K562 (cell line): ENCODE measurements at regions not wholly inside any gene's neighbourhood (a gene's known extent, or its start where the extent isn't known, plus 50 kb on each side); places are given as distances from the start of the nearest gene placed in this dataset.

Source experiments
- ATAC-seq: fragments of 200-7000 bp; cut with Tn5 transposase; 3 replicates; pipeline ENCODE4 v1.9.1; 2020; ENCODE audit warnings: moderate library complexity
- BruUV-seq: library from RNA; stranded (reverse); fragments of 400-500 nt; replicated peaks from 2 replicates; lab custom pipeline; 2021; lab: Mats Ljungman, UMichigan
- CTCF ChIA-PET: fragments of 300-600 bp; formaldehyde crosslinking; extraction: SDS; loops from one replicate; lab custom pipeline; 2021; ENCODE audit warnings: low intra/inter-chr PET ratio; lab: Yijun Ruan, JAX
- POLR2A ChIA-PET: fragments of 300-600, 350-650 bp; sonication (Branson Sonifier 250); formaldehyde crosslinking; extraction: SDS; loops from one replicate; lab custom pipeline; 2021; ENCODE audit warnings: antibody characterized with exemption, inconsistent platforms; lab: Yijun Ruan, JAX
- DNase-seq, 4 experiments: peaks; one replicate each; pipeline versions ENCODE4 v3.0.0 to v3.0.0-alpha.2; 2011 to 2018; ENCODE audit warnings: low spot score in 3 of 4, mixed read lengths in 3 of 4; ENCODE audit errors: extremely low read depth in 1 of 4
- FAIRE-seq: peaks from 2 replicates; lab custom pipeline; 2011; peaks lifted over from hg19 to GRCh38; lab: Jason Lieb, UNC
- H2AFZ ChIP-seq: 2 replicates; pipeline ENCODE4 v1.6.0; 2011; ENCODE audit warnings: low read depth, low read length, control low read depth, inconsistent platforms
- H3K27ac ChIP-seq: fragments of 200-600 bp; 3 replicates; pipeline ENCODE4 v1.8.0; 2011; ENCODE audit warnings: low read depth, mild to moderate bottlenecking, control low read depth, inconsistent platforms, low read length, moderate library complexity, mixed read lengths; ENCODE audit errors: extremely low read depth
- H3K27me3 ChIP-seq, 2 experiments: fragments of 300-600 bp in 1 of 2; 2 replicates in 1 of 2; 3 replicates in 1 of 2; pipeline versions ENCODE4 v1.6.0 to v1.8.0; 2011; ENCODE audit warnings: inconsistent platforms in 2 of 2, low read length in 2 of 2, mild to moderate bottlenecking in 1 of 2, mixed read lengths in 1 of 2, moderate library complexity in 1 of 2; ENCODE audit not compliant: control insufficient read depth in 2 of 2, insufficient read depth in 2 of 2
- H3K36me3 ChIP-seq: fragments of 300-600 bp; 3 replicates; pipeline ENCODE4 v1.8.0; 2011; ENCODE audit warnings: mild to moderate bottlenecking, low read length, inconsistent platforms; ENCODE audit not compliant: control insufficient read depth, insufficient read depth
- H3K4me1 ChIP-seq, 2 experiments: fragments of 200-600 bp in 1 of 2; replicated peaks in 1 of 2; 2 replicates in 1 of 2; 3 replicates in 1 of 2; pipeline versions ENCODE4 v1.5.1 to v1.8.0; 2011; ENCODE audit warnings: inconsistent platforms in 2 of 2, low read length in 2 of 2, mild to moderate bottlenecking in 1 of 2, mixed read lengths in 1 of 2, moderate library complexity in 1 of 2; ENCODE audit not compliant: control insufficient read depth in 2 of 2, insufficient read depth in 2 of 2
- H3K4me2 ChIP-seq: 2 replicates; pipeline ENCODE4 v1.6.1; 2011; ENCODE audit warnings: low read length, control low read depth, inconsistent platforms, mixed read lengths; ENCODE audit not compliant: insufficient read depth
- H3K4me3 ChIP-seq: fragments of 200-600 bp; sonication (generic), shearing (Covaris generic); 2 replicates; pipeline ENCODE4 v1.5.1; 2016; ENCODE audit warnings: control low read depth, inconsistent platforms
- H3K79me2 ChIP-seq: fragments of 200-600 bp; 3 replicates; pipeline ENCODE4 v1.8.0; 2011; ENCODE audit warnings: low read length, inconsistent platforms; ENCODE audit not compliant: control insufficient read depth, insufficient read depth
- H3K9ac ChIP-seq, 2 experiments: 2 replicates each; pipeline versions ENCODE4 v1.6.0 to v1.6.1; 2011; ENCODE audit warnings: low read depth in 2 of 2, low read length in 2 of 2, control low read depth in 1 of 2, inconsistent platforms in 1 of 2, mild to moderate bottlenecking in 1 of 2, mixed read lengths in 1 of 2; ENCODE audit not compliant: insufficient read depth in 1 of 2
- H3K9me1 ChIP-seq: one replicate; pipeline ENCODE4 v1.6.0; 2011; ENCODE audit warnings: inconsistent platforms, mild to moderate bottlenecking, low read length, moderate library complexity; ENCODE audit not compliant: control insufficient read depth, insufficient read depth
- H3K9me3 ChIP-seq: replicated peaks from 2 replicates; pipeline ENCODE4 v1.5.1; 2011; ENCODE audit warnings: low read depth, low read length, inconsistent platforms; ENCODE audit not compliant: control insufficient read depth, insufficient read depth
- H4K20me1 ChIP-seq: replicated peaks from 2 replicates; pipeline ENCODE4 v1.6.1; 2011; ENCODE audit warnings: low read length, inconsistent platforms, mixed read lengths; ENCODE audit not compliant: control insufficient read depth, insufficient read depth
- AFF4 ChIP-seq: sonication (generic); formaldehyde crosslinking; IDR thresholded peaks from 2 replicates; pipeline ENCODE4 v1.8.0; 2023; ENCODE audit warnings: mild to moderate bottlenecking, missing genetic modification reagents
- FOXM1 ChIP-seq, 2 experiments: fragments of 450-650 bp in 1 of 2; sonication (generic) in 1 of 2; formaldehyde crosslinking in 1 of 2; IDR thresholded peaks; 2 replicates each; pipeline versions ENCODE4 v1.6.1 to v1.9.0; 2017 to 2022; ENCODE audit warnings: low read depth in 2 of 2, mild to moderate bottlenecking in 2 of 2, missing genetic modification reagents in 1 of 2, moderate library complexity in 1 of 2
- HDAC2 ChIP-seq: fragments of 450-650 bp; IDR thresholded peaks from 2 replicates; pipeline ENCODE4 v1.6.1; 2016; ENCODE audit warnings: mild to moderate bottlenecking
- HMGN3 ChIP-seq: IDR thresholded peaks from 2 replicates; pipeline ENCODE4 v1.6.1; 2011; ENCODE audit warnings: borderline replicate concordance, low read depth, mild to moderate bottlenecking, mixed read lengths, low read length; ENCODE audit not compliant: insufficient read length; ENCODE audit errors: extremely low read depth
- MAZ ChIP-seq, 2 experiments: fragments of 450-650 bp in 1 of 2; sonication (generic) in 1 of 2; formaldehyde crosslinking; IDR thresholded peaks in 1 of 2; conservative IDR thresholded peaks in 1 of 2; 2 replicates each; pipeline versions ENCODE4 v1.4.0 to v1.5.0; 2020; ENCODE audit warnings: mild to moderate bottlenecking in 1 of 2, missing genetic modification reagents in 1 of 2
- MXD1 ChIP-seq: fragments of 250-450 bp; sonication (Bioruptor Pico); IDR thresholded peaks from 2 replicates; pipeline ENCODE4 v1.8.0; 2021; ENCODE audit warnings: borderline replicate concordance, mild to moderate bottlenecking, moderate library complexity; ENCODE audit not compliant: poor library complexity, severe bottlenecking
- POLR2AphosphoS2 ChIP-seq: IDR thresholded peaks from 2 replicates; pipeline ENCODE4 v1.6.1; 2012; ENCODE audit warnings: low read length, improper control_type of control experiment
- TBP ChIP-seq: optimal IDR thresholded peaks from 2 replicates; pipeline ENCODE3; 2011; ENCODE audit warnings: low read depth, low read length, improper control_type of control experiment
- ZC3H11A ChIP-seq: IDR thresholded peaks from 2 replicates; pipeline ENCODE4 v1.6.1; 2012; ENCODE audit warnings: low read depth, low read length, improper control_type of control experiment
- ZNF384 ChIP-seq: IDR thresholded peaks from 2 replicates; pipeline ENCODE4 v1.6.1; 2012; ENCODE audit warnings: low read depth, low read length, improper control_type of control experiment
- ZNF75A ChIP-seq: fragments of 450-650 bp; formaldehyde crosslinking; IDR thresholded peaks from 2 replicates; pipeline ENCODE4 v1.4.0; 2020; ENCODE audit warnings: mild to moderate bottlenecking
- WGBS: fragments of 100-300 bp; shearing (Covaris generic); methylation state at CpG from one replicate; pipeline ENCODE4 v1.1.6; 2016; ENCODE audit warnings: low coverage, mixed read lengths; ENCODE audit not compliant: insufficient coverage; ENCODE audit errors: missing lambda C conversion rate; 5-methylcytosine and 5-hydroxymethylcytosine counted together
- in situ Hi-C: fragments of 300-500 bp; cut with MboI; formaldehyde crosslinking; loops from 4 replicates; pipeline ENCODE4 v1.15.0; 2018; ENCODE audit warnings: inconsistent platforms, mixed read lengths
- intact Hi-C: fragments of 100-400 bp; cut with micrococcal nuclease; formaldehyde crosslinking; loops from 2 replicates; pipeline ENCODE4 v1.14.2; 2022
- TF ChIP-seq, protein P1 (sequence below): fragments of 450-650 bp; formaldehyde crosslinking; IDR thresholded peaks from 2 replicates; pipeline ENCODE4 v1.4.0; 2020; ENCODE audit warnings: mild to moderate bottlenecking, moderate library complexity

DNA sequence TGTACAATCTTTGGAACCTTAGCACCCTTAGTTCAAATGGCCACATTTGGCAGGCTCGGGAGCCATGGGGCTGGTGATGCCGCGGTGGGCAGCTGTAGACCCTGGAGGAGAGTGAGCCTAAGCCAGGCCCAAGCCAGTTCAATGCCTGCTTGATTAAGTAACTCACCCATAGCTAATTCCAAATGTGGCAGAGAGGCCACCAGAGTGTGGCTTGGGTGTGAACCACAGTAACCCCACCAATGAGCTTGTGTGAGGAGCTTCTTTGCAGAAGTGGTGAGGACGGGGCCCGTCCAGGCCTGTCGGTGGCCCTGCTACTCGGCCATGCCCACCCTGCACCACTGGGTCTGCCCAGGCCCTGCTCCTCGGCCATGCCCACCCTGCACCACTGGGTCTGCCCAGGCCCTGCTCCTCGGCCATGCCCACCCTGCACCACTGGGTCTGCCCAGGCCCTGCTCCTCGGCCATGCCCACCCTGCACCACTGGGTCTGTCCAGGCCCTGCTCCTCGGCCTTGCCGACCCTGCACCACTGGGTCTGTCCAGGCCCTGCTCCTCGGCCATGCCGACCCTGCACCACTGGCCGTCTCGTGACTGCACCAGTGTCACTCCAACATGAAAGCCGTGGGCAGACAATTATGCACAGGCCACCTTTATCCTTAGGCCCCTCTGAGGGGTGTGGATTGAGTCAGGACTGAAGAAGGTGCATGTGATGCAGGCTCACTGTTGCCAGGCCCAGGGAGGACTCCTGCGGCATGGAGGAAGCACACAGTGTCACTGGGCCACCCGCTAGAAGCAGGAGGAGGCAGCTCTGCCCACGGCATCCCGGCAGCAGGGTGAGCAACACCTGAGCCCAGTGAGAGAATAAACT, 75.4 kb downstream of the MRPL36 start:
- ChIA-PET CTCF (no interaction called here), POLR2A (interaction anchor here (0.6 kb wide), 1 partner anchor 695 kb away, joined by 4 read pairs; no protein-coding TSS in a partner anchor)
- Histone ChIP-seq H3K27me3 (peaks cover 42 to 62% of the 10 kb centered on the region in 2 experiments), H3K79me2 (no peaks in the 10 kb centered on the region), H4K20me1 (no peaks in the 10 kb centered on the region), H3K9ac (no peak overlapping the region), H3K4me2 (peak overlapping the region; percentile 36), H3K27ac (no peak overlapping the region), H3K4me3 (no peak overlapping the region), H2AFZ (peak overlapping the region; percentile 71; the same call in 1 of the 2 replicates), H3K4me1 (peaks cover 2 to 24% of the 10 kb centered on the region in 2 experiments; a peak in 3 of 5 replicates), H3K9me1 (no peaks in the 10 kb centered on the region), H3K36me3 (no peaks in the 10 kb centered on the region), H3K9me3 (no peaks in the 10 kb centered on the region; the same call in 1 of the 2 replicates)
- intact Hi-C loops (loop anchor here (10.0 kb wide), 1 partner anchor 49 kb away; no protein-coding TSS in a partner anchor), in situ Hi-C loops (no loop called here)
- WGBS, result 11% methylated on average over 18 of the region's 21 CpGs
- no peak for FAIRE-seq
- BruUV-seq, result no TSS peak
- TF ChIP-seq ZC3H11A (no peak), FOXM1 (IDR thresholded peaks at IDR 0.05; ENCODE audit: low read depth) (no peak), FOXM1 (CRISPR knock-in tag; IDR thresholded peaks at IDR 0.05; ENCODE audit: low read depth) (no peak), ZNF75A (no peak), AFF4 (CRISPR knock-in tag) (no peak), HDAC2 (no peak), MXD1 (CRISPR knock-in tag) (no peak), HMGN3 (no peak), POLR2AphosphoS2 (no peak), ZNF384 (no peak), TBP (no peak), MAZ (CRISPR knock-in tag; conservative IDR thresholded peaks at IDR 0.05 in 1 of 2, IDR thresholded peaks at IDR 0.05 in 1 of 2) (no peak)
- TF ChIP-seq, protein P1, sequence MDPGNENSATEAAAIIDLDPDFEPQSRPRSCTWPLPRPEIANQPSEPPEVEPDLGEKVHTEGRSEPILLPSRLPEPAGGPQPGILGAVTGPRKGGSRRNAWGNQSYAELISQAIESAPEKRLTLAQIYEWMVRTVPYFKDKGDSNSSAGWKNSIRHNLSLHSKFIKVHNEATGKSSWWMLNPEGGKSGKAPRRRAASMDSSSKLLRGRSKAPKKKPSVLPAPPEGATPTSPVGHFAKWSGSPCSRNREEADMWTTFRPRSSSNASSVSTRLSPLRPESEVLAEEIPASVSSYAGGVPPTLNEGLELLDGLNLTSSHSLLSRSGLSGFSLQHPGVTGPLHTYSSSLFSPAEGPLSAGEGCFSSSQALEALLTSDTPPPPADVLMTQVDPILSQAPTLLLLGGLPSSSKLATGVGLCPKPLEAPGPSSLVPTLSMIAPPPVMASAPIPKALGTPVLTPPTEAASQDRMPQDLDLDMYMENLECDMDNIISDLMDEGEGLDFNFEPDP (CRISPR knock-in tag), result no peak
- no peak for ATAC-seq
- no peak for DNase-seq
